ENCODE measurements at regions not wholly inside any gene's neighbourhood (a gene's known extent, or its start where the extent isn't known, plus 50 kb on each side); places are given as distances from the start of the nearest gene placed in this dataset.

DNA sequence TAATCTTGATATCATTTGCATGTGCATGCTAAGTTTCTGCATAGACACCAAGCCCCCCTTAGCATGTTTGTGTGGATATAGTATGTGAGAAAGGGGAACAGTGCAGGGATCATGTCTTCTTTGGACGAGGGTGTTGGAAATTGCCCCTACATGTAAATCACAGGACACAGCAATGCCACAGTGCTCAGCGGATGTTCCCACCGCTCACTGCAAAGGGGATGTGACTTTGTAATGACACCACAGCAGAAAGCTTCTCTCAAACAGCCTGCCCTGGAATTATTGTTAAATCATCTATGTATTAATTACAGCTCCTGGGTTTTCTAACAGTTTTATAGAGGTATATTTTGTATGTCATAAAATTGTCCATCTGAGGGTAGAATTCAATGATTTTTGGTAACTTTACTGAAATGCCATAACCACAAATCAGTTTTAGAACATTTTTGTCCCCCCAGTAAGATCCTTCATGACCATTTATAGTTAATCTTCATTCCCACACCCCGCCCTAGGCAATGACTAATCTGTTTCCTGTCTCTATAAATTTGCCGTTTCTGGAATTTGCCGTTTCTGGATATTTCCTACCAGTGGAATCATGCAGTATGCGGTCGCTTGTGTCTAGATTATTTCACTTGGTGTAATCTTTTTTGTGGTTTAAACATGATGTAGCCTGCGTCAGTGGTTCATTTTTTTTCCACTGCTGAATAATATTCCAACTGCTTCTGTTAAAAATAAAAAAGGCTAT is 648.5 kb upstream of the WWC1 start:
- DNase-seq (ENCODE audit: low read depth, low spot score) (peak; percentile 66), FAIRE-seq (peak; percentile 95)
- no peaks in the 10 kb centered on the region for H3K27me3 ChIP-seq (ENCODE audit: control insufficient read depth, extremely low read depth, insufficient read depth, low read length)
- no peaks in the 10 kb centered on the region for H3K79me2 ChIP-seq (ENCODE audit: control insufficient read depth, insufficient read depth, low read length)
- H3K9me1 ChIP-seq (ENCODE audit: control insufficient read depth, extremely low read depth, insufficient read depth, low read length) = no peaks in the 10 kb centered on the region
- H3K9me3 ChIP-seq (ENCODE audit: control insufficient read depth, low read depth, low read length) = no peaks in the 10 kb centered on the region
- H2AFZ ChIP-seq (ENCODE audit: control insufficient read depth, low read length) = no peak overlapping the region
- H3K36me3 ChIP-seq (ENCODE audit: control insufficient read depth in 2 of 2, extremely low read depth in 1 of 2, insufficient read depth in 2 of 2, low read length in 2 of 2) = no peaks in the 10 kb centered on the region
- peaks cover 46% of the 10 kb centered on the region for H3K4me1 ChIP-seq (ENCODE audit: control insufficient read depth, extremely low read depth, insufficient read depth, low read length)
- TF ChIP-seq EZH2 (IDR thresholded peaks at IDR 0.05; ENCODE audit: low read length) = no peak
- TF ChIP-seq, protein P1, sequence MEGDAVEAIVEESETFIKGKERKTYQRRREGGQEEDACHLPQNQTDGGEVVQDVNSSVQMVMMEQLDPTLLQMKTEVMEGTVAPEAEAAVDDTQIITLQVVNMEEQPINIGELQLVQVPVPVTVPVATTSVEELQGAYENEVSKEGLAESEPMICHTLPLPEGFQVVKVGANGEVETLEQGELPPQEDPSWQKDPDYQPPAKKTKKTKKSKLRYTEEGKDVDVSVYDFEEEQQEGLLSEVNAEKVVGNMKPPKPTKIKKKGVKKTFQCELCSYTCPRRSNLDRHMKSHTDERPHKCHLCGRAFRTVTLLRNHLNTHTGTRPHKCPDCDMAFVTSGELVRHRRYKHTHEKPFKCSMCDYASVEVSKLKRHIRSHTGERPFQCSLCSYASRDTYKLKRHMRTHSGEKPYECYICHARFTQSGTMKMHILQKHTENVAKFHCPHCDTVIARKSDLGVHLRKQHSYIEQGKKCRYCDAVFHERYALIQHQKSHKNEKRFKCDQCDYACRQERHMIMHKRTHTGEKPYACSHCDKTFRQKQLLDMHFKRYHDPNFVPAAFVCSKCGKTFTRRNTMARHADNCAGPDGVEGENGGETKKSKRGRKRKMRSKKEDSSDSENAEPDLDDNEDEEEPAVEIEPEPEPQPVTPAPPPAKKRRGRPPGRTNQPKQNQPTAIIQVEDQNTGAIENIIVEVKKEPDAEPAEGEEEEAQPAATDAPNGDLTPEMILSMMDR (optimal IDR thresholded peaks at IDR 0.05 in 1 of 3, IDR thresholded peaks at IDR 0.05 in 1 of 3, conservative IDR thresholded peaks at IDR 0.05 in 1 of 3; ENCODE audit: extremely low read depth in 1 of 3, insufficient read depth in 2 of 3, low read length in 3 of 3) = no peak
- dilution Hi-C loops (cut with MboI; ENCODE audit: extremely low pct_ligation_motif_present, low sequenced_read_pairs) = no loop called here
- no peak overlapping the region for H3K4me3 ChIP-seq (ENCODE audit: control insufficient read depth in 2 of 3, extremely low read depth in 1 of 3, insufficient read depth in 2 of 3, low read depth in 1 of 3, low read length in 3 of 3)
- no peaks in the 10 kb centered on the region for H4K20me1 ChIP-seq (ENCODE audit: control insufficient read depth, extremely low read depth, insufficient read depth, low read length)
- H3K4me2 ChIP-seq (ENCODE audit: control insufficient read depth, extremely low read depth, insufficient read depth, low read depth, low read length) = peak overlapping the region; percentile 63
- H3K27ac ChIP-seq (ENCODE audit: control insufficient read depth, insufficient read depth, low read length) = peak overlapping the region; percentile 98
- H3K9ac ChIP-seq (ENCODE audit: control insufficient read depth, extremely low read depth, insufficient read depth, low read length) = peak overlapping the region; percentile 70

GRCh38 chr5:167643631-167644280 is 647.7 kb upstream of the WWC1 start:
- FAIRE-seq (no peak), DNase-seq (ENCODE audit: low read depth, low spot score) (no peak)
- no peaks in the 10 kb centered on the region for H3K9me1 ChIP-seq (ENCODE audit: control insufficient read depth, extremely low read depth, insufficient read depth, low read length)
- peak overlapping the region; percentile 70 for H3K9ac ChIP-seq (ENCODE audit: control insufficient read depth, extremely low read depth, insufficient read depth, low read length)
- TF ChIP-seq EZH2 (IDR thresholded peaks at IDR 0.05; ENCODE audit: low read length) = no peak
- TF ChIP-seq, protein P1 (optimal IDR thresholded peaks at IDR 0.05 in 1 of 3, IDR thresholded peaks at IDR 0.05 in 1 of 3, conservative IDR thresholded peaks at IDR 0.05 in 1 of 3; ENCODE audit: extremely low read depth in 1 of 3, insufficient read depth in 2 of 3, low read length in 3 of 3) = no peak
- no peaks in the 10 kb centered on the region for H4K20me1 ChIP-seq (ENCODE audit: control insufficient read depth, extremely low read depth, insufficient read depth, low read length)
- H3K79me2 ChIP-seq (ENCODE audit: control insufficient read depth, insufficient read depth, low read length) = no peaks in the 10 kb centered on the region
- H2AFZ ChIP-seq (ENCODE audit: control insufficient read depth, low read length) = no peak overlapping the region
- H3K27me3 ChIP-seq (ENCODE audit: control insufficient read depth, extremely low read depth, insufficient read depth, low read length) = no peaks in the 10 kb centered on the region
- no peaks in the 10 kb centered on the region for H3K9me3 ChIP-seq (ENCODE audit: control insufficient read depth, low read depth, low read length)
- dilution Hi-C loops (cut with MboI; ENCODE audit: extremely low pct_ligation_motif_present, low sequenced_read_pairs) = no loop called here
- peaks cover 46% of the 10 kb centered on the region for H3K4me1 ChIP-seq (ENCODE audit: control insufficient read depth, extremely low read depth, insufficient read depth, low read length)
- H3K36me3 ChIP-seq (ENCODE audit: control insufficient read depth in 2 of 2, extremely low read depth in 1 of 2, insufficient read depth in 2 of 2, low read length in 2 of 2) = no peaks in the 10 kb centered on the region
- no peak overlapping the region for H3K4me3 ChIP-seq (ENCODE audit: control insufficient read depth in 2 of 3, extremely low read depth in 1 of 3, insufficient read depth in 2 of 3, low read depth in 1 of 3, low read length in 3 of 3)
- peak overlapping the region; percentile 63 for H3K4me2 ChIP-seq (ENCODE audit: control insufficient read depth, extremely low read depth, insufficient read depth, low read depth, low read length)
- H3K27ac ChIP-seq (ENCODE audit: control insufficient read depth, insufficient read depth, low read length) = peak overlapping the region; percentile 98

Data from keratinocyte (primary cell).